Heart right ventricle (tissue), 16 donors: ENCODE measurements at regions not wholly inside any gene's neighbourhood (a gene's known extent, or its start where the extent isn't known, plus 50 kb on each side); places are given as distances from the start of the nearest gene placed in this dataset.

Experiments
- ATAC-seq, 8 donors: fragments of 200-7000 bp; cut with Tn5 transposase; one replicate each; pipeline ENCODE4 v1.9.1; 2020; ENCODE audit warnings: mild to moderate bottlenecking in 8 of 8, moderate library complexity in 8 of 8, moderate number of reproducible peaks in 1 of 8
- DNase-seq, 2 donors: peaks; one replicate each; pipeline ENCODE4 v3.0.0-alpha.2; 2020
- H3K27ac ChIP-seq, 10 donors: fragments of 200-600 bp; sonication (generic) in 2 of 10; one replicate each; pipeline versions ENCODE4 v1.5.0 to v1.8.0; 2020 to 2022; ENCODE audit warnings: mild to moderate bottlenecking in 3 of 10
- H3K27me3 ChIP-seq, 7 donors: fragments of 200-600 bp; one replicate each; pipeline ENCODE4 v1.8.0; 2021 to 2022; ENCODE audit warnings: mild to moderate bottlenecking in 2 of 7
- H3K36me3 ChIP-seq, 9 donors: fragments of 200-600 bp; sonication (generic) in 1 of 9; one replicate each; pipeline versions ENCODE4 v1.5.0 to v1.8.0; 2020 to 2022; ENCODE audit warnings: mild to moderate bottlenecking in 2 of 9
- H3K4me1 ChIP-seq, 9 donors: fragments of 200-600 bp; sonication (generic) in 1 of 9; one replicate each; pipeline versions ENCODE4 v1.5.0 to v1.8.0; 2020 to 2022; ENCODE audit warnings: mild to moderate bottlenecking in 4 of 9
- H3K4me3 ChIP-seq, 10 donors: fragments of 200-600 bp; sonication (generic) in 2 of 10; one replicate each; pipeline versions ENCODE4 v1.5.0 to v1.8.0; 2020 to 2022; ENCODE audit warnings: mild to moderate bottlenecking in 7 of 10, moderate library complexity in 2 of 10
- H3K9me3 ChIP-seq, 11 donors: fragments of 200-600 bp in 10 of 11; sonication (generic) in 2 of 11; one replicate each; pipeline versions ENCODE4 v1.5.0 to v1.8.0; 2013 to 2022; ENCODE audit warnings: mild to moderate bottlenecking in 2 of 11, control low read depth in 1 of 11, moderate library complexity in 1 of 11
- CTCF ChIP-seq, 9 donors: fragments of 200-600 bp; sonication (generic) in 2 of 9; IDR thresholded peaks; one replicate each; pipeline versions ENCODE4 v1.5.0 to v1.8.0; 2021 to 2022; ENCODE audit warnings: antibody characterized with exemption in 9 of 9, mild to moderate bottlenecking in 5 of 9, moderate library complexity in 1 of 9
- WGBS, 2 donors: extraction: QIAGEN DNeasy Blood & Tissue Kit; methylation state at CpG; one replicate each; pipeline ENCODE4 v1.1.7; 2013; ENCODE audit warnings: inconsistent platforms in 1 of 2; 5-methylcytosine and 5-hydroxymethylcytosine counted together
- intact Hi-C, 10 donors: fragments of 100-400 bp; cut with DNase I; formaldehyde crosslinking; loops; one replicate each; pipeline versions ENCODE4 v1.11.1 to v1.14.2; 2022
- donor health status: Arrhythmogenic right ventricular cardiomyopathy.
- donor health status: ischemic (EF 13 %, LVEDD 7.1; RV severe dilation, severe dysfunction).
- donor health status: healthy with polysubstance abuse.
- donor health status: DM: no; HTN: yes; CAD: no.
- donor health status: DM: no; HTN: no; CAD: no.
- donor health status: ischemic (EF 25% LVEDD 6.9; RV normal size, moderate dysfunction).
- donor health status: ischemic (EF 25% LVEDD 5.7; RV mildly dilated, moderate dysfunction).
- donor health status: healthy.
- donor health status: DM: yes; HTN: yes; CAD: no.
- donor health status: Ischemic cardiomyopathy.
- donor health status: ischemic (EF 35%, LVEDD 5.7; RV mildly dilated, moderate dysfunction).
- donor health status: nonischemic (EF 11% LVEDD 7.7; RV severe dilation, severe dysfunction).
- donor health status: DM: yes; HTN: yes; CAD: no.
- donor health status: PGD.
- donor health status: ischemic (EF 29% LVEDD 5.4; RV normal size, mild dysfunction).
- donor health status: nonischemic (EF 23%, LVEDD 6.1; RV moderate dilation, normal function).

GRCh38 chr16:49056546-49056945 is 225.1 kb downstream of the CBLN1 start:
- Histone ChIP-seq H3K36me3 (no peaks in the 10 kb centered on the region), H3K4me3 (no peak overlapping the region), H3K4me1 (peaks cover 0 to 4% (median 0%) of the 10 kb centered on the region in 9 donors), H3K27me3 (no peaks in the 10 kb centered on the region), H3K9me3 (no peaks in the 10 kb centered on the region), H3K27ac (no peak overlapping the region)
- intact Hi-C loops, result loop anchor here in 1 of 10 donors (10.0 kb wide), 1 partner anchor 292 kb away; no protein-coding TSS in a partner anchor
- ATAC-seq (no peak), DNase-seq (no peak)
- 78 to 88% methylated on average over 5 of the region's 5 CpGs for WGBS, 2 donors
- TF ChIP-seq CTCF (IDR thresholded peaks at IDR 0.05), result no peak

- no peak for DNase-seq
- Histone ChIP-seq H3K36me3 (no peaks in the 10 kb centered on the region), H3K27me3 (no peaks in the 10 kb centered on the region), H3K9me3 (no peaks in the 10 kb centered on the region), H3K4me3 (no peak overlapping the region), H3K4me1 (peaks cover 0 to 10% (median 0%) of the 10 kb centered on the region in 9 donors), H3K27ac (no peak overlapping the region)
- 70 to 78% methylated on average over 6 of the region's 6 CpGs for WGBS, 2 donors
- intact Hi-C loops, result loop anchor here in 1 of 10 donors (10.0 kb wide), 1 partner anchor 291 kb away; no protein-coding TSS in a partner anchor
- no peak for TF ChIP-seq CTCF (IDR thresholded peaks at IDR 0.05)
- no peak for ATAC-seq
Measured at GRCh38 chr16:49055824-49056545, 225.7 kb downstream of the CBLN1 start.

GRCh38 chr16:49055291-49055690 is 226.3 kb downstream of the CBLN1 start:
- peaks cover 0 to 16% (median 0%) of the 10 kb centered on the region in 9 donors for H3K4me1 ChIP-seq
- H3K4me3 ChIP-seq, result no peak overlapping the region
- TF ChIP-seq CTCF (IDR thresholded peaks at IDR 0.05), result no peak
- intact Hi-C loops, result loop anchor here in 1 of 10 donors (10.0 kb wide), 1 partner anchor 290 kb away; no protein-coding TSS in a partner anchor
- no peaks in the 10 kb centered on the region for H3K27me3 ChIP-seq
- no peaks in the 10 kb centered on the region for H3K36me3 ChIP-seq
- H3K27ac ChIP-seq, result no peak overlapping the region
- 72 to 74% methylated on average over 5 of the region's 5 CpGs for WGBS, 2 donors
- no peak for DNase-seq
- H3K9me3 ChIP-seq, result no peaks in the 10 kb centered on the region
- no peak for ATAC-seq

GRCh38 chr16:49054606-49055005 is 227.0 kb downstream of the CBLN1 start:
- no peak overlapping the region for H3K4me3 ChIP-seq
- no peak for TF ChIP-seq CTCF (IDR thresholded peaks at IDR 0.05)
- H3K4me1 ChIP-seq, result peaks cover 0 to 16% (median 0%) of the 10 kb centered on the region in 9 donors
- H3K27me3 ChIP-seq, result no peaks in the 10 kb centered on the region
- no peaks in the 10 kb centered on the region for H3K9me3 ChIP-seq
- DNase-seq (no peak), ATAC-seq (no peak)
- WGBS, 2 donors, result 88 to 93% methylated on average over 5 of the region's 5 CpGs
- intact Hi-C loops, result loop anchor here in 1 of 10 donors (10.0 kb wide), 1 partner anchor 290 kb away; no protein-coding TSS in a partner anchor
- H3K27ac ChIP-seq, result no peak overlapping the region
- no peaks in the 10 kb centered on the region for H3K36me3 ChIP-seq
